ENCODE measurements at regions not wholly inside any gene's neighbourhood (a gene's known extent, or its start where the extent isn't known, plus 50 kb on each side); places are given as distances from the start of the nearest gene placed in this dataset.
A peak's percentile ranks its signal among the peaks of the same experiment; 100 is the strongest.
"Not testable (repeated sequence)": the region's sequence is repeated elsewhere in the genome, so short reads cannot be mapped to it uniquely, and the experiment has no call there.

DNA sequence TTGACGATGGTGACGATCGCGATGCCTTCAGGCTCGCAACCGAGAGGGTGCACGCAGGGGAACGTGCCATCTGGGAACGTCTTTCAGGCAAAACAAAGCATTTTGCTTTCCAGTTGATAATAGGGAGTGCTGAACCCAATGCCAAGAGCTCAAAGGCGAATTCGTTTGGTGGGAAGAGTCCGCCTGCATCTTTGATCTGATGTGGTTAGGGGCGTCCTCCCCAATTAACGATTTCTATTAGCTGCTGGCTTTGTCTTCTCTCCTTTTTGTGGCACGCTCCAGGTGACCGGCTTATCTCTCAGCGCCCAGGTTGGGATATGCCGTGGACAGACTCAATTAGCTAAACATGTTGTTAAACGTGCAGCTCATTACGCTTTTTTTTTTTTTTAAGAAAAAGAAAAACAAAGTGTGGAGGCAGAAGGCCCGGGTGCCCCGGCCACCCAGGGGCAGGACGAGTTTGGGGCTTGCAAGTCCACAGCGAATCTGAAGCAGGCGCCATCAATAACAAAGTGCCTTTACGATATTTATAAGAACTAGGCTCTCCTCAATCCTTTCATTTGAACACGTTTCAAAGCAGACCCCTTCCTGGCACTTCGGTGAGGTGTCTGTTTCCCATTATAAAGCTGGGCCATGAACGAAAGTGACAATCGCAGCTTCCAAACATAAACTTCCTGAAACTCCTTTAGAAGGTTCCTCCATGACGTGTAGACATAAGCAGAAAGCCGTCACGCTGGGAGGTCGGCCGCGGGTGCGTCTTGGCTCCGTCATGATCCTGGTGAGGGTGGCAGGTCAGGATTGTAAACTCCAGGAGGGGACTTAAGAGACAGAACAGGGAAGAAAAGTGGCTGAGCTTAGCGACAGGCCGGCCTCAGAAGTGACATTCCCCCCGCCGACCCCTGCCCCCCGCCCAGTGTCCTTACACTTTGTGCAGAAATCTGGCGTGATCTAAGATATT lies 155.3 kb downstream of the LAT start:
- DNase-seq, result peak; percentile 42

DNA sequence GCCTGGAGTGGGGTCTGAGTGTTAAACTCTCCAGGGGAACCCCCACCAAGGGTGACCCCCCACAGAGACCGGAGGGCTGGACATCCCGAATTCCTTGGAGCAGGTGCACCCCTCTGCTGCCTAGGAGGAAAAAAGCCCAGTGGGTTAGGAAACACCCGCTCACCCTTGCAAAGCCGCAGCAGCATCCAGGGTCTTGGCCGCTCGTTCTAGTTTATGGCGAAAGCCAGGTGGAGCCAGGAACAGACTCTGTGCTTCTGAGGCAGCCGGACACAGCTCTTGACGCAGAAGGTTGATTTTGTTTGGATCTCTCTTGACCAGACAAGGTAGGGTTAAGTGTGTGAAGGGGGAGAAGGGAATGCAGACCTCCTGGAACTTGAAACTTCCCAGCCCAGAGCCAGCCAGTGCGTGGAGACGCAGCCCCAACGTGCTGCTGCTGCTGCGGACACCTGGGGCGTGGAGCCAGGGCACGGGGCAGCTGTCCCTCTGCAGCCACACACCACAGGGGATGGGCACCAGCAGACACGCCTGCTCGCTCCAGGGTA lies 154.5 kb downstream of the LAT start:
- no peak for DNase-seq

DNA sequence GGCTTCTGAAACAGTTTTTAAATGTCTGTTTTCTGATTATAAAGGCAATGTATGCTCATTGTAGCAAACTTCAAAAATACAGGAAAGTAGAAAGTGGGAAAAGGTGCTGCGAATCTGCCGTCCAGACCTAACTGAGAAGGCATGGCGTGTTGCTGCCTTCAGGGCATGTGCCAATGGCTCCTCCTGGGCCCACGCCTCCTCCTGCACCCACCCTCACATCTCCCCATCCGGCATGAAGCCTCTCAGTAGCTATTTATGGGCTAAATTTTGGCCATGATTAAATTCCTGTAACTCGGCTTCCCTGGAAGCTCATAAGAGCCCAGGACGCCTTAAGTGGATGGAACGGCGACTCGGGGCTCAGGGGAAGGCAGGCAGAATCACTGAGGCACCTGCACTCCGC lies 153.8 kb downstream of the LAT start:
- DNase-seq, result not testable (repeated sequence)

DNA sequence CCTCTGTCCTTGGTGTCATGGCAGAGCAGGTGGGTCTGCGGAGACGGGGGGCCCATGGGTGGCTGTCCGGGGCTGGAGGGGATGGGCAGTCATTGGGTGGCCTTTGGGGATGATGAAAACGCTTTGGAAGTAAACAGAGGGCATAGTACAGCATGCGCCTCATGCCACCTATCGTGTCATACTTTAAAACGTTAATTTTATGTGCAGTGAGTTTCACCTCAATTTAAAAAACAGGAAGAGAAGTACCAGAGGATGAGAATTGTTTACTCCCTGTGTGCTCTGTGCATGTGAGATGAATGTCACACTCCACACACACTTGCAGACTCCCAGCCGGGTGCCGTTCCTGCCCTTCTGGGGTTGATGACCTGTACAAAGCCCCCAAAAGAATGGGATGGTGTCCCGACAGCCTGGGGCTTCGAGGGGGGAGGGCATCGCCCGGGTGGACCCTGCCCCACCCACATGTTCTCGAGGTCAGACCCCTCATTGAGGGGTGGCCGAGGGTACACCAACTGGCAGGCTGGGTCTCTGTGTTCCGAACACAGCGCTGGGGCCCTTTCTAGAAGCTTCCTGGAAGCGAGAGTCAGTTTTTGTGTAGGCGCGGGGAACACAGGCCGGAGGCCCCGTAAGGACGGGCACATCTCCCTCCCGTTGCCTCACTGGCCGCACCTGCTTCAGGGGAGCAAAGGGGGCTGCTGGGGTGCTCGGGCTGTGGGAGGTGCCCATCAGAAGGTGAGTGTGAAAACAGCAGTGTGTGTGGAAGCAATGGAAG lies 153.2 kb downstream of the LAT start:
- DNase-seq, result not testable (repeated sequence)

DNA sequence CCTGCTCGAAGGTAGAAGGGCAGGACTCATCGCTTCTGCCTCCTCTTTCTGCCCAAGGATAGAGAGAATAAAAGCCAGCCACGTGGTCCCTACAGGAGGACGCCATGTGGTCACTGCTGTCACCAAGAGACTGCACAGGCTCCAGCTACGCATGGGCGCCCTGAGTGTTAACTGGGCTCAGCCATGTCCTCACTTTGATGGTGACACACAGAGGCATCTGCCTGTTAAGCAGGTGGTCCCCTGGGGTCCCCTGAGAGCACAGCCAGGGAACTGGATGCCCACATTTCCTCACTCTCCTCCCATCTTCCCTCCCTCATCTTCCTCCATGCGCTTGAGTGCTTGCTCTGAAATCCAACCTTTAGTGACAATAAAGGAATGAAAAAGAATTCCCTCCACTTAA lies 152.6 kb downstream of the LAT start:
- not testable (repeated sequence) for DNase-seq

DNA sequence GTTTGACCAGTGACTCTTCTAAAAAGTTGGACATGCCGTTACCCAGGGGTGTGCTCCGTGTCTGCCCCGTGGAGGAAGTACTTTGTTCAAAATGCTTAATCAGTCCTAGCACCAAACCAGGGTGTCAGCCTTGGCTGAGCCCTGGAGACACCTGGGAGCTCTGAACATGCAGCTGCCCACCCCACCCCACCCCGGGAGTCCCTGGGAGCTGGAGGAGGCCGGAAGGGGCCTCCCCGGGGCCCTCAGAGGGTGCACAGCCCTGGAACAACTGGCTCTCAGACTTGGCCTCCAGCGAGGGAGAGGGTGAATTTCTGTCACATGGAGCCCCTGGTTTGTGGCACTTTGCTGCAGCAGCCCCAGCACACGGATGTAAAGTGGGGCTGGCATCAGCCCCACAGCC lies 152.1 kb downstream of the LAT start:
- not testable (repeated sequence) for DNase-seq

DNA sequence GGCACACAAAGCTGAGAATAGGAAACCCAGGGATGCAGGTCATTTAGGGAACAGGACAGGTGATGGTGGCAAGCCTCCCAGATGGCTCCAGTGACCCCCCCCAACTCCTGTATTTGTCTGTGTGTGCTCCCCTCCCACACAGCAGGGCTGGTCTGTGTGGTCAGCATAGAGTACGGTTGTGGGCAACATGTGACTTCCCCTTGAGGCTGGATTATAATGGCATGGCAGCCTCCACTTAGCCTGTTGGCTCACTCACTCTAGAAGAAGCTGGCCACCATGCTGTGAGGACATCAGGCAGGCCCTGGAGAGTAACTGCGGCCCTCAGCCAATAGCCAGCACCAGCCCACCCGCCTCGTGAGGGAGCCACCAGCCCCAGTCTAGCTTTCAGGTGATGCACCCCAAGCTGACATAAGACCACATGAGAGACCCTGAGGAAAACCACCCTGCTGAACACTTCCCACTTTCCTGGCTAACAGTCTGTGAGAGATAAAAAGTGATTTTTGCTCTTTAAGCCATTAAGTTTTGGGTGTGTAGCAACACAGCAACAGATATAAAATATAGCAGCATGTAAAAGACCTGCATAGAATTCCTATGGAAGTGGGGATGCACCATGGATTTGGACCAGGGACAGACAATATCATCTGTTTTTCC lies 151.3 kb downstream of the LAT start:
- not testable (repeated sequence) for DNase-seq

DNA sequence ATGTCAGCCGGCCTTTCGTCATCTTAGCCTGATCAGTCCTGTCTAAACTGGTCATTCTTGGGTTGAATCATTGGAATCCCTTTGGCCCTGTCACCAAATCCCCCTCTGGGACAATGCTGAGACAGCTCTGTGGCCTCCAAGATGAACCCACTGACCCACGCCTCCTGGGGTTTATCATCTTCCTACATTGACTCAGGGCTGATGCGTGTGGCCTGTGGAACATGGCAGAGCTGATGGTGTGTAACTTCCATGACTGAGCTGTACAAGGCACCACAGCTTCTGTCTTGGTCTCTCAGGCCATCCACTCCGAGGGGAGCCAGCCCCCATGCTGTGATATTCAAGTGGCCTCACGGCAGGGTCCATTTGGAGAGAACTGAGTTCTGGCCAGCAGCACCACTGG lies 150.2 kb downstream of the LAT start:
- DNase-seq, result not testable (repeated sequence)

DNA sequence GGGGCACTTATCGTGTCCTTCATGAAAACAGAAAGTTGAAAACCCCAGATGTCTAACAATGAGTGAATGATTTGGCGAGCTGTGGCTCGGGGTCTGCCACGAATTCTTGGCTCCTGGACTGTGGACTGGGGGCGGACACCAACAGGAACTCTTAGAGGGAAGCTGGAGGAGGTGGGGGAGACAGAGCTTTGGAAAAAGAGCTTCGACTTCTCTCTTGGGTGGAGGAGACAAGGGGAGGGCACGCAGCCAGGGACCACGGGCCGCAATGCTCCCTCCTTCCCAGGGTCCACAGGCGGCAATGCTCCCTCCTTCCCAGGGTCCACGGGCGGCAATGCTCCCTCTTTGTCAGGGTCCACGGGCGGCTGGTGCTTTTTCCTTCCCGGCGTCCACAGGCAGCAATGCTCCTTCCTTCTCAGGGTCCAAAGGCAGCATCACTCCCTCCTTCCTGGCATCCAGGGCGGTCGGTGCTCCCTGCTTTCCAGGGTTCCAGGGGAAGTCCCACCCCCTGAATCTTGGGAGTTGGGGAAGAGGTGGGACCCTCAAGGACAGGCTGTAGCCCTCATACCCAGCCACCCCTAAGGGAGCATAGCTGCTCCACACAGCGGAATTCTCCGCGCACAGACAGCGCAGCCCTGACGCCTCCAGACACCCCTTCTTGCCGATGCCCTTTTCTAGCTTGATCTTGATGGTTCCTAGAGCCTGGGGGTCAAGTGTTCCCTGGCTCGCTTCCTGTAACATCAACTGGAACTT lies 149.0 kb downstream of the LAT start:
- not testable (repeated sequence) for DNase-seq

DNA sequence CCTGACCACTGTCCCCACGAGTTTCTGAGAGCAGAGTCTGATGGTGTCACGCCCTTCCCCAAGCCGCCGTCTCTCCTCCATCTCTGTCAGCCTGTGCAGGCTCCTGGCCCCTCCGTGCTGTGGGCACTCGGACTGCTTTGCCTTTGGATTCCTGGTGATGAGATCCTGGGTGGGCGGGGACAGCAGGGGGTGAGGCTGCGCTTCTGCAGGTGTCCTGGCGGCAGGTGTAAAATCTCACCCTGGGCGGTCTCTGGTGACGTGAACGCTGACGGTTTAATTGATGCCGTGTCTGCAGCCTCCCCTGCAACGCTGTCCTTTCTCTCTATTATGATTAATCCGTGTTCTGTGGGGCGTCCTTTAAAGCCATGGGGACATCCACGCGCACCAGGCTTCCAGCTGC lies 148.0 kb downstream of the LAT start:
- not testable (repeated sequence) for DNase-seq

DNA sequence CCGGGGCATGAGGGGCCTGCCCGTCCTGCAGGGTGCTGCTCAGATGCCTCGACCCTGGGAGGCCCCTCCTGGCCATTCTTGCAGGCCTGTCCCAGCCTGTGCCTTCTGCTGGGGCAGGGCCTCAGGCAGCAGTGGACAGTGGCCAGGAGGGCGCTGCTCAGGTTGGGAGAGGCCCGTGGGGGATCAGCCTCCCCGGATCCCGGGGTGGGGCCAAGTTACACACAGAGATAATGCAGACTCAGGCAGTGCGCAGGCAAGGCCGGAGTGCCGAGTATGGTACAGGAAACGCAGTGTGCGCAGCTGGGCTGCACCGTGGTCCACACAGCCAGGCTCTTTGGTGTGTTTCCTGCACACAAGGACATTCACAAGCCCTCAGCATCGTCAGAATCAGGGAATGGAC lies 147.6 kb downstream of the LAT start:
- not testable (repeated sequence) for DNase-seq

DNA sequence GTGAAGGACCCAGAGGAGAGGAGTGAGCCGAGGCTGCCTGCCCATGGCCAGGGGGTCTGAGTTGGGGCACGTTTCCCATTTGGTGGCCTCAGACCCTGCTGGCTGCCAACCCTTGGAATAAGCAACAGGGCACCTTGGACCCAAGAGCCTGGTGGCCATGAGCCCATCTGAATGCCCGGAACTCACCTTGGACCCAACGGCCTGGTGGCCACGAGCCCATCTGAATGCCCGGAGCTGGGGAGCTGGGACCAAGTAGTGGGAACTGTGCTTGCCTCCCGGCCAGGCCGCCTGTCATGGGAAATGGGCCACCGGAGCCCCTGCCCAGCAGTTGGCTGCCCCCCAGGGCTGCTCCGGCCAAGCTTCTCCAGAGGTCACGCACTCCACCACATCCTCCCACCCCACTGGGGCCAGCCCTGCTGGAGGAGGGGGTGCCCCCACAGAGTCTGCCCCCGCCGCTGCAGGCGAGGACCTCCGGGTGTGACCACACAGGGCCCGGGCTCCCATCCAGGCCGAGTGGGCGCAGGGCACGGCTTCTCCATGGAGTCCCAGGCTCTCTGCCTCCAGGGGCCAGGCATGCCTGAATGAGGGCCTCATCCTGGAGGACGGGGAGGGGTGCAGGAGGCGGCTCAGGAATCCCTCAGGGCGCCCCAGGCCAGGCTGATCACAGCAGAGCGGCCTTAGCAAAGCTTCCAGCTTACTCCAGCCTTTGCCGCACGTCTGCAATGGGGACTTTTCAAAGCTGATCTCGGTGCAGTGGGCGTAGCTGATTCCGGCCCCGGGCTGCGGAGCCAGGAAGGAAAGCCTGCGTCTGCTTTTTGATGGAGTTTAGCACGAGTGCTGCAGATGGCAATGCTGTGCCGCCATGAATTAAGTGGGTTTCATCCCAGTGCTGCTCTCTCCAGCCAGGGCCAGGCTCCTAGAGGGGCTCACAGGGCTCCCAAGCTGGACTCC lies 146.3 kb downstream of the LAT start:
- peak; percentile 68 for DNase-seq

DNA sequence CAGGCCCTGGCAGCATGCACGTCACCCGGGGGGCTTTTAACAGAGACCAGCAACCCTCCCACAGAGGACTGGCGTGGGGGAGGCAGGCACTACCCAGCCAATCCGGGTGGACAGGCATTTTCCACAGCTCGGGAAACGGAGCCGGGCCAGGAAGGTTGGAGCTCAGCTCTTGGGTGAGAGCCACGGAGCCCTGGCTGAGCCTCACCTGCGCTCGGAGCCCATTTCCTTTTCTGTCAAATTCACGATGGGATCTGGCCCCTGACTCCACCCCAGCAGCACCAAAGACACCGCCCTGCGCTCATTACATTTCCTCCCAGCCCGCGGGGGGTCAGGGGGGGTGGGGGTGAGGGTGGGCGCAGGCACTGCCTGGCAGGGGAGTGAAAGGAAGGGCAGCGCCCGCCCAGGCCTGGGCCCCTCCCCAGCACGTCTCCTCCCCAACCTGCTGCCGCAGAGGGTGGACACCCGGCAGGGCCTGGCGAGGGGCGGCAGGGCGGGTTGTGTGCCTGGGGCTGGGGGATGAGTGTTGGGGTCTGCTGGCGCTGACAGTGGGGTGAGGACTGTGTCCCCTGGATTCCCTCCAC lies 145.4 kb downstream of the LAT start:
- peak; percentile 38 for DNase-seq

DNA sequence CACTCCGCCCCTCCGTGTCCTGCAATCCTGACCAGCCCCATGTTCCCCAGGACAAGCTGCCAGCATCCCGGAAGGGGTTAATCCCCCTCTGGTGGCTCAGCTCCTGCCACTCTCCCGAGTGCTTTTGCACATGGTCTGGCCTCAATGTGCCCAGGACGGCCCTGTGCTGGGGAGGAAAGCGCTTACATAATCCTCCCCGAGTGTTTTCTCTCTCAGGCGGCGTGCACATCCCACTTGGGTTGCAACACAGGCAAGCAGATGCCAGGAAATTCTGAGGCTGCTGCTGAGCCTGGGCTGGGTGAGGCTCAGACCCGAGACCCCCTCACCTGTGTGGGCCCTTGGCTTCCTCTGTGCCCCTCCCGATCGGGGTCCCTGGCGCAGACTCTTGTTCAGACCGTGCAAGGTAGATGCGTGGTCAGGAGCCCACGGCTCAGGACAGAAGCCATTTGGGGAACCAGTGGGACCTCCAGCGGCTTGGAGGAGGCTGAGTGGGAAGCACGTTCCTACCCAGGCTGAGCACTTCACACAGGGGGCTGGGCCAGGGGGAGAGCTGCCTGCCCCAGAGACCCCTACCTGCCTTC lies 144.7 kb downstream of the LAT start:
- peak; percentile 51 for DNase-seq

DNA sequence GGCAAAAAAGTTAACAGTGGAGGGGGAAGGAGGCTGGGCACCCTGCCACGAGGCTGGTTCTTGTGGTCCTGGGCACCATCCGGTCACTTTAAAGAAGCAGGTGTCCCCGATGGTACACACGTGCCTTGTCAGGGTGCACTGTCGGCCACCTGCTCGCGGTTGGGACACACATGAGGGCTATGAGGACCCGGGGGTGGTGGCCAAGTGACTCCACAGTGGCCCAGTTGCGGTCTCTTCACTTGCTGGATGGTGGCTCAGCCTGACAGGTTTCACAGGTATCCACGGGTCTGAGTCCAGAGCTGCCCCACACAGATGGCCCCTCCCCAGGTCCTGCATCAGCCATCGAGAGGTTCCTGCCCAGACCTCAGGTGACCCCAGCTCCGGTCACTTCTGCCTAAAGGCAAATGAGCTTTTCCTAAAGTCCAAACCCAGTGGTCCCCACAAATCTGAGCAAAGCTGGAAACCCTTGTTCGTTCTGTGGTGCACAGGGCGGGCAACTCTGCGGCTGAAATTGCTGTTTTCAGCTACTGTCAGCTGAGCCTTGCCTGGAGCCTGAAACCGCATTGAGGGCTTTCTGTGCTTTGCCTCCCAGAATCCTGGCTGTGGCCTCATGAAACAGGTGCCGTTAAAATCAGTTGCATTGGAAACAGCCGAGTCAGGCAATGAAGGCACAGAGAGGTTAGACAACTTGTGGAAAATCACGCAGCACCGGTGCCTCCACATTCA lies 144.0 kb downstream of the LAT start:
- peak; percentile 50 for DNase-seq

DNA sequence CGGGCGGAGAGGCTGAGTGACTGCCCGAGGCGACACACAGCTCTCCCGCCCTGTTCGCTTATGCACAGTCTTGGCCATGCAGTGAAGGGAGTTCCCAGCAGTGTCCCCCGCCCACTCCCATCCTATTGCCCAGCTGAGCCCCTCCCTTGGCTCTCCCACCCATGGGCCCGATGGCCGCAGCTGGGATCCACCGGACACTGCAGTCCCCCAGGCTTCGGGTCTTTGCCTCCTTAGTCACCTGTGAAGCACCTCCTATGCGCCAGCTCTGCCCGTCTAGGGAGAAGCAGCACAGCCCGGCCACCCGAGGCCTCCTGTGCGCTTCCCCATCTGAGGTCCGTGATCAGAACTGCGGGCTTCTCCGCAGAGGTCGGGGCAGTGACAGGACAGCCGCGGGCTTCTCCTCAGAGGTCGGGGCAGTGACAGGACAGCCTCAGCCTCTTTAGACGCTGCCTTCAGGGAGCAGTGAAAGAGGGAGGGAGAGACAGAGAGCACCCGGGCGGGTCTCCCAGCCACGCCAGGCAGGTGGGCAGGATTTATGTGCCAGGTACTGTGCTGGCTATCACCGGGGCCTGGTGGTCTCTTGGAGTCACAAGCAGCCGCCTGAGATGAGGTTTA lies 143.1 kb downstream of the LAT start:
- peak; percentile 43 for DNase-seq

DNA sequence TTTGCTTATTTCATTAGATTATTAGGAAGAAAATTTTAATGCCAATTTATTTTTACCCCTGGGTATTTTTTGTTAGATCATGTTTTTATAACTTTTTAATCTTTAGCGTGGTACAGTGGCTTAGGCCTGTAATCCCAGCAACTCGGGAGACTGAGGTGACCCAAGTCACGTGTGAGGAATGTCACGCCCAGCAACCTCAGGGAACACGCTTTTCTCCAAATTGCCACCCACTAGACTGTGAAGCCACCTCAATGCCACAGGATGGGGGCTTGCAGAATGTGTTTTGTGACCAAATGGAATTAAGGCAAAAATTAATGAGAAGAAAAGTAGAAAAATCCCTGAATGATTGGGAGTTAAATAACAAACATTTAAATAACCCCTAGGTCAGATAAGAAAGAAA lies 141.8 kb downstream of the LAT start:
- DNase-seq, result no peak

DNA sequence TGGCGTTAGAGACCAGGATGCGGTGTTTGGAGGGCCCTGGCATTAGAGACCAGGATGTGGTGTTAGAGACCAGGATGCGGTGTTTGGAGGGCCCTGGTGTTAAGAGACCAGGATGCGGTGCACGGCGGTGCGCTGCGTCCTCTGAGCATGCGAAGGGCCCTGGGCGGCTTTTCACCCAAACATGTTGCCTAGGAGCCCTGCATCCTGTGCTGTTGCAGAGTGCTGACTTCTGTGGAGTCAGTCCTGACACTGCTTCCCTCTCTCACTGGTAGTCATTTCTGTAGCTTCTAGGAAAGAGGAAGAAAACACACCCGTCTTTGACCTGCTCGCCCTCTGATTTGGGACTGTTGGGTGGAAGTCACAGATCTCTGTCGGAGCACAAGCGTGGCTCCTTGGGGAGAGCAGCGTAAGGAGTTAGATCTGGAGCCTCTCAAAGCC lies 141.2 kb downstream of the LAT start:
- no peak for DNase-seq

DNA sequence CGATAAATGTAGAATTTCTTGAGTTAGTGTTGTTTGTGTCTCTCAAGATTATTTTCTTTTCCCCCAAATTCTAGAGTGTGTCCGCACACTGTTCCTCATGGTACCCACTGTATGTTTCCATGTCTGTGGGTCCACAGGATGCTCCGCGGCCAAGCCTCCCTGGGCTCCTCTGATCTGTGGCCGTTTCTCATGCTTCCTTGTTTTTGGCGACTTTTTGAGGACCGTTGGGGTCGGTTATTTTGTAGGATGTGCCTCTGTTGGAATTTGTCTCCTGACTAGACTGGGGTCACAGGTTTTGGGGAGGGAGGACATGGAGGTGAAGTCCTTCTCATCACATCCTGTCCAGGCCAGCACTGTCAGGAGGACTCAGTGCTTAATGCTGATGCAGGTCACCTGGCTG lies 140.0 kb downstream of the LAT start:
- DNase-seq, result no peak

Data from islet precursor cell (in vitro differentiated cells).